ENCODE measurements at regions not wholly inside any gene's neighbourhood (a gene's known extent, or its start where the extent isn't known, plus 50 kb on each side); places are given as distances from the start of the nearest gene placed in this dataset.

DNA sequence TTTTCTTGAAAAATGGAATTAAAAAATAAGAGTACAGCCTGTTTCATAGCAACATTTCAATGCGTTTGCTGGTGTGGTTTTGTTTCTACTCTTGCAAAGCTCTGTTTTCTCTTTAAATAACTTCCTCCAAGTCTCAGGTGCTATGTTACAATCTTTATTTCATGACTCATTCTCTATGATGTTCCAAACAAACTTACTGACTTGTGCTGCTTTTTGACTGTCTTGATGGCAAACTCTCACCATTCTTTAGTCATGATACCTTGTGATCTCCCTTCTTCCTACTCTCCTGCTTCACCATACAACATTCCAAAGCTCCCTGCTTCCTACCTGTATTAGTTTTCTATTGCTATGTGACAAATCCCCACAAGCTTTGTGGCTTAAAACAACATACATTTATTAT is 166.1 kb downstream of the C11orf91 start:
- H3K4me3 ChIP-seq (ENCODE audit: low read depth, low read length) = no peak overlapping the region
- TF ChIP-seq, protein P1, sequence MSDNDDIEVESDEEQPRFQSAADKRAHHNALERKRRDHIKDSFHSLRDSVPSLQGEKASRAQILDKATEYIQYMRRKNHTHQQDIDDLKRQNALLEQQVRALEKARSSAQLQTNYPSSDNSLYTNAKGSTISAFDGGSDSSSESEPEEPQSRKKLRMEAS (IDR thresholded peaks at IDR 0.05; ENCODE audit: low read depth, low read length) = no peak
- no peak for TF ChIP-seq MYC (IDR thresholded peaks at IDR 0.05; ENCODE audit: low read depth, low read length)
- no peak for TF ChIP-seq POLR2A (IDR thresholded peaks at IDR 0.05; ENCODE audit: extremely low read depth, insufficient read length)
- no peak for DNase-seq (ENCODE audit: low read depth)

DNA sequence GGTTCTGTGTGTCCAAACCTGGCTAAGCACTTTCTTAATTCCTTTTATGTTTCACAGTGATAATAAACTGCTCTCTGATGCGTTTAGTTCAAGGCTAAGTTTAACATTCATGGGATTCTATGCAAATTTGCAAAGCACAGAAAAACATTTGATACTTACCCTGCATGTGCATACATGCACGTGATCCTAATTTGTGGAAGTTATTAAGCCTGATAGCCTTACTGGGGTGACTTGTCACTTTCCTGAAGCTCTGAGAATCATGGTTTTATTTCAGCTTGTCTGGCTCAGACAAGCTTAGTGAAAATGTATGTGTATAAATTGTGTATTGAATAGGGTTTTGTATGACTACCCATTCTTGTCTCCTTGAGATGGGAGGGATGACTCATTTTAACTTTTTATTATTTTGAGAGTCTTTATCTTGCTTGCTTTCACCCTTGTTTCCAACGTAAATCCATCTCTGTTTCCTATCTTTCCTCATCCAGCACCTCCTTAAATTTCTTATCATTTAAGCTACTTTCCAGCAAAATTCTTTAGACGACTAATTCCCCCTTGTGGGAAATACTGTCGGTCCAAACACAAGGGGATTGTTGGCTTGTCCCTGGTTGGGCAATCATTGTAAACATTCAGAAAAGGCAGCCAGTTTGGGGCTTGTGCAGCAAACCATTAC is 167.1 kb downstream of the C11orf91 start:
- H3K4me3 ChIP-seq (ENCODE audit: low read depth, low read length) = no peak overlapping the region
- no peak for TF ChIP-seq MYC (IDR thresholded peaks at IDR 0.05; ENCODE audit: low read depth, low read length)
- TF ChIP-seq, protein P1 (IDR thresholded peaks at IDR 0.05; ENCODE audit: low read depth, low read length) = no peak
- TF ChIP-seq, protein P2, sequence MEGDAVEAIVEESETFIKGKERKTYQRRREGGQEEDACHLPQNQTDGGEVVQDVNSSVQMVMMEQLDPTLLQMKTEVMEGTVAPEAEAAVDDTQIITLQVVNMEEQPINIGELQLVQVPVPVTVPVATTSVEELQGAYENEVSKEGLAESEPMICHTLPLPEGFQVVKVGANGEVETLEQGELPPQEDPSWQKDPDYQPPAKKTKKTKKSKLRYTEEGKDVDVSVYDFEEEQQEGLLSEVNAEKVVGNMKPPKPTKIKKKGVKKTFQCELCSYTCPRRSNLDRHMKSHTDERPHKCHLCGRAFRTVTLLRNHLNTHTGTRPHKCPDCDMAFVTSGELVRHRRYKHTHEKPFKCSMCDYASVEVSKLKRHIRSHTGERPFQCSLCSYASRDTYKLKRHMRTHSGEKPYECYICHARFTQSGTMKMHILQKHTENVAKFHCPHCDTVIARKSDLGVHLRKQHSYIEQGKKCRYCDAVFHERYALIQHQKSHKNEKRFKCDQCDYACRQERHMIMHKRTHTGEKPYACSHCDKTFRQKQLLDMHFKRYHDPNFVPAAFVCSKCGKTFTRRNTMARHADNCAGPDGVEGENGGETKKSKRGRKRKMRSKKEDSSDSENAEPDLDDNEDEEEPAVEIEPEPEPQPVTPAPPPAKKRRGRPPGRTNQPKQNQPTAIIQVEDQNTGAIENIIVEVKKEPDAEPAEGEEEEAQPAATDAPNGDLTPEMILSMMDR (IDR thresholded peaks at IDR 0.05; ENCODE audit: low read depth, low read length) = no peak
- no peak for TF ChIP-seq POLR2A (IDR thresholded peaks at IDR 0.05; ENCODE audit: extremely low read depth, insufficient read length)
- DNase-seq (ENCODE audit: low read depth) = no peak

DNA sequence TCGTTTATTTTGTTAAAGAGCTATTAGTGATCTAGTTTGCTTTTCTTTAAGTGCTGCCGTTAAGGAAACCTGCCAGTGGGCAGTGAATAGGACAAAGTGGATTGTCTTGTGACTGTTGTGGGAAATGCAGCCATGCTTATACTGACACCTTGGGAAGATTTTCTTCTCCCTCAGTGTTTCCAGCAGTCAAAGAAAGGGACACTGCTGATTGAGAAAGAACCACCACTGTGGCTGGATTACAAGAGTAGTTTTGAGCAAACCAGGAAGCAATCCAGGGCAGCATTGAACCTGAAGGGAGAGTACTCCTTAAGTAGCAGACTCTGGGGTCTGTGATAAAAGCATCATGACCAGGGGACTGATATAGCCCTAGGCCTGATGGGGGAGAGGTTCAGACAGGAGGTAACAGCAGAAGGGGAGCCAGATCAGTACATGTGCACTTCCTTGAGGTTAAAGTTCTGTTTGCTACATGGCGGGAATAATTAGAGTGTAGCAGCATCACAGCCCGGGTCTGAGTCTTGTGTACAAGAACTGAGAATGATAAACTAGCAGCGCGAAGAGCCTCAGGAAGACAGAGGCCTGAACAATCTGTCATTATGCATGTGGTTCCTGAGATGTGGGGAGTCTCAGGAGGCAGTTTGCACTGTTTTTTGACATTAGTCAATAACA is 167.8 kb downstream of the C11orf91 start:
- no peak for DNase-seq (ENCODE audit: low read depth)
- no peak overlapping the region for H3K4me3 ChIP-seq (ENCODE audit: low read depth, low read length)
- TF ChIP-seq, protein P2 (IDR thresholded peaks at IDR 0.05; ENCODE audit: low read depth, low read length) = no peak
- TF ChIP-seq, protein P1 (IDR thresholded peaks at IDR 0.05; ENCODE audit: low read depth, low read length) = no peak
- TF ChIP-seq POLR2A (IDR thresholded peaks at IDR 0.05; ENCODE audit: extremely low read depth, insufficient read length) (no peak), MYC (IDR thresholded peaks at IDR 0.05; ENCODE audit: low read depth, low read length) (no peak)

DNA sequence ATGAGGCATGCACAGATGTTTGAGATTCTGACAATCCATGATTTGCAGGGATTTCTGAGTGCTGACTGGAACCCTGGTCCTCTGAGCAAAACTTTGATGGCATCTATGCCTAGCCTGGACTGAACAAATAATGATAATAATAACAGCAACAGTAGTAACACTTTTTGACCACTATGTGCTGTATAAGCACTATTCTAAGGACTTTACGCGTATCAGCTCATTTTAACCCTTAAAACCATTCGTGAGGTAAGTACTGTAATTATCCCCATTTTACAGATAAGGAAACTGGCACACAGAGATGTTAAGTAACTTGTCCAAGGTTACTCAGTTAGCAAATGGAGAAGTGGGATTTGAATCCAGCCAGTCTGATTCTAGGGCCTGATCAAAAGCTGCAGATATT is 168.4 kb downstream of the C11orf91 start:
- H3K4me3 ChIP-seq (ENCODE audit: low read depth, low read length) = no peak overlapping the region
- TF ChIP-seq, protein P1 (IDR thresholded peaks at IDR 0.05; ENCODE audit: low read depth, low read length) = no peak
- no peak for TF ChIP-seq MYC (IDR thresholded peaks at IDR 0.05; ENCODE audit: low read depth, low read length)
- no peak for TF ChIP-seq POLR2A (IDR thresholded peaks at IDR 0.05; ENCODE audit: extremely low read depth, insufficient read length)
- TF ChIP-seq, protein P2 (IDR thresholded peaks at IDR 0.05; ENCODE audit: low read depth, low read length) = no peak
- no peak for DNase-seq (ENCODE audit: low read depth)

DNA sequence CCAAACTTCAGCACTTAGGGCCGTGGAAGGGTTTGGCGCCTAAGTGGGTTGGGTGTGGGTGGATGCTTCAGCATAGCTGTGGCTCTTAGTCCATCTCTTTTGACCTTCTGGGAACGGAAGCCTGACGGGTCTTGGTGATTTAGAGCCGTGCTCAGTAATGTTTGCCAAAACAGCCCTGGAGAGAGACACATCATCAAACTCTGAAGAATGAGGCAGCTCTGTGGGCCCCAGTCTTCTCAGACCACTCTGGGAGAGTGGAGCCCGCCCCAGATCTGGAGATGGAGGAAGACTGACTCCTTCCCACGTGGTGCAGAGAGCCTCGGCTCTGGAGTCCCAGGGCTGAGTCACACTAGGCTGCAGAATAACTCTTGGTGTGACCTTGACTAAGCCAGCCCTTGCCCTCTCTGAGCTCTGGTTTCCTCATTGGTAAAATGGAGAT is 168.9 kb downstream of the C11orf91 start:
- no peak overlapping the region for H3K4me3 ChIP-seq (ENCODE audit: low read depth, low read length)
- TF ChIP-seq, protein P2 (IDR thresholded peaks at IDR 0.05; ENCODE audit: low read depth, low read length) = no peak
- TF ChIP-seq, protein P1 (IDR thresholded peaks at IDR 0.05; ENCODE audit: low read depth, low read length) = no peak
- TF ChIP-seq MYC (IDR thresholded peaks at IDR 0.05; ENCODE audit: low read depth, low read length) (no peak), POLR2A (IDR thresholded peaks at IDR 0.05; ENCODE audit: extremely low read depth, insufficient read length) (no peak)
- no peak for DNase-seq (ENCODE audit: low read depth)

DNA sequence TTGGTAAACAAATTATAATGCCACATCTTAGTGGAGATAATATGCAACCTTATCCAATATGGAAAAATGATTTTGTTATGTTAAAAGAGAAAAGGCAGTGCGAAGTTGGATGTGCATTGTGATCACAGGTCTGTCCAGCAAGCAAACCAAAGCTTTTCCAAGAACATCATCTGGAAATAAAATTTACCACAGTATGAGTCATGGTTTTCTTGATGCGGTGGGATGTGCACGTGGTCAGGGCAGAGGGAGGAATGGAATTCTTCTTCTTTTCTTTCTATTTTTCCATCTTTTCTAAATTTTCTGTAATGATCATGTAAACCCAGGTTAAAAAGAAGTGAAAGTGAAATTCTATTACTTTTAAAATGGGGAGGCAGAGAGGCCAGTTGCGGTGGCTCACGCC is 169.8 kb downstream of the C11orf91 start:
- no peak for DNase-seq (ENCODE audit: low read depth)
- no peak overlapping the region for H3K4me3 ChIP-seq (ENCODE audit: low read depth, low read length)
- TF ChIP-seq, protein P1 (IDR thresholded peaks at IDR 0.05; ENCODE audit: low read depth, low read length) = no peak
- TF ChIP-seq MYC (IDR thresholded peaks at IDR 0.05; ENCODE audit: low read depth, low read length) = no peak
- TF ChIP-seq POLR2A (IDR thresholded peaks at IDR 0.05; ENCODE audit: extremely low read depth, insufficient read length) = no peak
- TF ChIP-seq, protein P2 (IDR thresholded peaks at IDR 0.05; ENCODE audit: low read depth, low read length) = no peak

Measured in NB4 (cell line).